OCI-LY1 (cell line): ENCODE measurements at regions not wholly inside any gene's neighbourhood (a gene's known extent, or its start where the extent isn't known, plus 50 kb on each side); places are given as distances from the start of the nearest gene placed in this dataset.

Experiments used
- CTCF ChIP-seq: fragments of 200-600 bp; sonication (generic), shearing (Covaris generic); IDR thresholded peaks from 2 replicates; pipeline ENCODE4 v1.5.1; 2017; ENCODE audit warnings: mild to moderate bottlenecking, antibody characterized with exemption, low read length, moderate library complexity, mixed read lengths
- EZH2 ChIP-seq: fragments of 200-600 bp; sonication (generic), shearing (Covaris generic); IDR thresholded peaks from 2 replicates; pipeline ENCODE4 v1.8.0; 2017; ENCODE audit warnings: borderline replicate concordance, mixed run types, mild to moderate bottlenecking, antibody characterized with exemption, low read length, moderate library complexity, mixed read lengths

- TF ChIP-seq CTCF (no peak), EZH2 (no peak)
These were observed 203.2 kb downstream of the ARL4A start for GRCh38 chr7:12890586-12890985.
